Adrenal gland (tissue), 9 donors: ENCODE measurements at regions not wholly inside any gene's neighbourhood (a gene's known extent, or its start where the extent isn't known, plus 50 kb on each side); places are given as distances from the start of the nearest gene placed in this dataset.

Experiments used
- DNase-seq, 7 donors: peaks; one replicate each; pipeline ENCODE4 v3.0.0-alpha.2; 2019 to 2020
- H3K27ac ChIP-seq, 5 donors: fragments of 200-600 bp; sonication (generic) in 4 of 5; 1 replicate in 3 of 5; 2 replicates in 2 of 5; pipeline versions ENCODE4 v1.5.1 to v1.8.0; 2016 to 2020; ENCODE audit warnings: mild to moderate bottlenecking in 1 of 5
- H3K27me3 ChIP-seq: fragments of 200-600 bp; 2 replicates; pipeline ENCODE4 v1.8.0; 2021
- H3K36me3 ChIP-seq, 2 donors: fragments of 200-600 bp; replicated peaks in 1 of 2; 1 replicate in 1 of 2; 2 replicates in 1 of 2; pipeline versions ENCODE4 v1.5.1 to v1.8.0; 2018 to 2022
- H3K4me1 ChIP-seq, 2 donors: fragments of 200-600 bp; replicated peaks in 1 of 2; 1 replicate in 1 of 2; 2 replicates in 1 of 2; pipeline versions ENCODE4 v1.5.1 to v1.8.0; 2018 to 2021
- H3K4me3 ChIP-seq, 4 donors: fragments of 200-600 bp; sonication (generic) in 3 of 4; one replicate each; pipeline ENCODE4 v1.5.1; 2016 to 2018
- H3K9me3 ChIP-seq, 3 donors: fragments of 200-600 bp; sonication (generic) in 1 of 3; replicated peaks in 1 of 3; 1 replicate in 2 of 3; 2 replicates in 1 of 3; pipeline versions ENCODE4 v1.5.1 to v1.8.0; 2016 to 2021
- CTCF ChIP-seq, 6 experiments: fragments of 450-650 bp in 4 of 6; fragments of 200-600 bp in 2 of 6; sonication (generic) in 1 of 6; IDR thresholded peaks; 1 replicate in 5 of 6; 2 replicates in 1 of 6; pipeline versions ENCODE4 v1.5.1 to v1.8.0; 2016 to 2021; ENCODE audit warnings: antibody characterized with exemption in 6 of 6, mild to moderate bottlenecking in 2 of 6, moderate library complexity in 1 of 6
- POLR2A ChIP-seq, 2 donors: fragments of 450-650 bp; IDR thresholded peaks; one replicate each; pipeline ENCODE4 v1.6.1; 2017; ENCODE audit warnings: antibody characterized with exemption in 2 of 2, mild to moderate bottlenecking in 2 of 2, moderate library complexity in 1 of 2
- WGBS, 4 donors: extraction: QIAGEN DNeasy Blood & Tissue Kit in 2 of 4; methylation state at CpG; one replicate each; pipeline versions ENCODE4 v1.1.5 to v1.1.7; 2013 to 2017; 5-methylcytosine and 5-hydroxymethylcytosine counted together
- intact Hi-C, 2 donors: fragments of 100-400 bp; cut with DNase I; formaldehyde crosslinking; loops; one replicate each; pipeline versions ENCODE4 v1.14.1 to v1.15.0; 2022 to 2023
- donor health status: healthy with polysubstance abuse.
- donor health status: Bipolar disorder and iron deficiency.
- donor health status: DM: yes; HTN: yes; CAD: no.
- donor health status: DM: no; HTN: no; CAD: no.
- donor health status: DM: no; HTN: no; CAD: no.

GRCh38 chr9:121550041-121550440 is 50.4 kb upstream of the GGTA1 start:
- Histone ChIP-seq H3K4me3 (no peak overlapping the region), H3K4me1 (peaks cover 7 to 17% of the 10 kb centered on the region in 2 donors), H3K36me3 (no peaks in the 10 kb centered on the region), H3K9me3 (no peaks in the 10 kb centered on the region), H3K27me3 (no peaks in the 10 kb centered on the region), H3K27ac (no peak overlapping the region)
- TF ChIP-seq CTCF (IDR thresholded peaks at IDR 0.05) = no peak
- TF ChIP-seq POLR2A (IDR thresholded peaks at IDR 0.05) = no peak
- WGBS, 4 donors = 74 to 87% (median 76%) methylated on average over 6 of the region's 6 CpGs
- intact Hi-C loops = loop anchor here in 1 of 2 donors (10.0 kb wide), 1 partner anchor 135 kb away; no protein-coding TSS in a partner anchor
- DNase-seq = no peak

- DNase-seq = peak; percentile 74 to 93 (median 86)
- Histone ChIP-seq H3K27ac (no peak overlapping the region), H3K27me3 (no peaks in the 10 kb centered on the region), H3K4me3 (peak overlapping the region in 2 of 4 donors; percentile 19 to 44), H3K36me3 (no peaks in the 10 kb centered on the region), H3K4me1 (peaks cover 7 to 16% of the 10 kb centered on the region in 2 donors), H3K9me3 (no peaks in the 10 kb centered on the region)
- TF ChIP-seq CTCF (IDR thresholded peaks at IDR 0.05) = peak; percentile 93 to 99 (median 95)
- TF ChIP-seq POLR2A (IDR thresholded peaks at IDR 0.05) = no peak
- WGBS, 4 donors = 17 to 30% (median 21%) methylated on average over 25 to 40 of the region's 40 CpGs
- intact Hi-C loops = loop anchor here in 1 of 2 donors (10.0 kb wide), 1 partner anchor 134 kb away; no protein-coding TSS in a partner anchor
These were observed 51.2 kb upstream of the GGTA1 start for GRCh38 chr9:121550569-121551512.

DNA sequence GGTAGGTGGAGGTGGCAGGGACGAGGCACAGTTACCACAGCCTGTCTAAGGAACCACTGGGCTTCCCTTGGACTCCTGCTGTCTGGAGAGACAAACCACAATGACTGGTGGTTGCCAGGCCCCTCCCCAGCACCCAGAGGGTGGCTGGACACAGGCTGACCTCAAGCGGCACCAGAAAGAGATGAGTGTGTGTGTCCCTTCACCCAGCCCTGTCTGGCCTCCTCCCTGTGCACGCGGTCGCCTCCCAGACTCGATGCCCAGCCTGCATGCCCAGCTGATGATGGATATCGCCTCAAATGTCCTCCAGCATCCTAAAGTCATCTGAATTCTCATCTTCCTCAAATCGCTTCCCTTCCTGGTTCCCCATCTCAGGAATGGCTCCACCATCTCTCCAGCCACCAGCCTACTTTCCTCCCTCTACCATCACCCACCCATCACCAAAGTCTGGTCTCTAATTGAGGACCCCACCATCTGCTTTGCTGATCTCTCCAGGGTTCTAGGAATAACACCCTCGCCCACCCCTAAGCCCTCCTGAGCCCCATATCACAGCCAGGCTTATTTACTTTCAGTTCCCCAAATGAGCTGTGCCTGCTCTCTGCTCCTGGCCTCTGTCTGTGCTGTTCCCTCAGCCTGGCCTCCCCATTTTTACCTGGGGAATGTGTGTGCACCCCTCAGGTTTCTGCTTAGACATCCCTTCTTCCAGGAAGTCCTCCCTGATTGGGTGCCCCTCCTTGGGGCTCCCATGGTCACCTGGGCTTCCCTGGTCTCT is 52.5 kb upstream of the GGTA1 start:
- WGBS, 4 donors = 70 to 79% (median 74%) methylated on average over 5 to 9 of the region's 9 CpGs
- intact Hi-C loops = loop anchor here in 1 of 2 donors (10.0 kb wide), 1 partner anchor 133 kb away; no protein-coding TSS in a partner anchor

More for the DNA sequence above, 52.5 kb upstream of the GGTA1 start:
- no peak for DNase-seq
- Histone ChIP-seq H3K27ac (no peak overlapping the region), H3K9me3 (no peaks in the 10 kb centered on the region), H3K4me3 (no peak overlapping the region), H3K36me3 (no peaks in the 10 kb centered on the region), H3K4me1 (peaks cover 19 to 21% of the 10 kb centered on the region in 2 donors), H3K27me3 (no peaks in the 10 kb centered on the region)
- TF ChIP-seq POLR2A (IDR thresholded peaks at IDR 0.05) (no peak), CTCF (IDR thresholded peaks at IDR 0.05) (no peak)
